LoVo (cell line): ENCODE measurements at regions not wholly inside any gene's neighbourhood (a gene's known extent, or its start where the extent isn't known, plus 50 kb on each side); places are given as distances from the start of the nearest gene placed in this dataset.
"Not testable (repeated sequence)": the region's sequence is repeated elsewhere in the genome, so short reads cannot be mapped to it uniquely, and the experiment has no call there.

ENCODE experiments used
- DNase-seq: peaks from one replicate; pipeline ENCODE4 v3.0.0-alpha.2; 2016; ENCODE audit warnings: low spot score

DNA sequence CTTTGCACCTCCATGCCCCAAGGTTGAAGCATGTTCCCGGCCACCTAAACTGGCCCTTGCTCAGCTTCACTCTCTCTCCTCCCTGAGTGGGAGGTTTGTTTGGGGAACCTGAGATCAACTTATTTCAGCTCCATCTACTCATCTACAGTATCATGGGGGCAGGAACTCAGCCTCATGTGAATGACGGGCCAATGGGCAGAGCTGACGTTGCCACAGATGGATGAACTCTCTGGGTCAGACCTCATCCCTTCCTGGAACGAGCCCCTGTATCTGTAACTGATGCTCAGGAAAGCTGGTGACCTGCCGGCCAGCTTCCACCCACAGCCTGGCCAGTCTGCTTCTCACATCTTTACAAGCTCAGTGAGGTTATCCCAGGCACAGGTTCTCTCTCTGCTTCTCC lies 369.6 kb downstream of the IRX2 start:
- no peak for DNase-seq

DNA sequence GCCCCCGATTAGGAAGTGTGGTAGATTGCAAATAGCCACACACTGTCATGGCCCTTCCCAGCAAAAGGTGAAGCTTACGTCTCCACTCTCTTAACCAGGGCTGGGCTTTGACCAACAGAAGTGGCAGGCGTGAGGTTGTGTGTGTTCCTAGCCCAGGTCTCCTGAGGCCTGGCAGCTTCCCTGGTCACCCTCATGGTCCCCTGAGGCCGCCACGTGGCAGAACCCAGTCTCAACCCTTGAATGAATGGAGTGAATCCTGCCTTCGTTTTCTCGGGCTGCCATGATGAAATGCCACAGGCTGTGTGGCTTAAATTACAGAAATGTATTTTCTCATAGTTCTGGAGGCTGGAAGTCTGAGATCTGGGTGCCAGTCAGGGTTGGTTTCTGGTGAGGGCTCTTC lies 370.4 kb downstream of the IRX2 start:
- DNase-seq = no peak

DNA sequence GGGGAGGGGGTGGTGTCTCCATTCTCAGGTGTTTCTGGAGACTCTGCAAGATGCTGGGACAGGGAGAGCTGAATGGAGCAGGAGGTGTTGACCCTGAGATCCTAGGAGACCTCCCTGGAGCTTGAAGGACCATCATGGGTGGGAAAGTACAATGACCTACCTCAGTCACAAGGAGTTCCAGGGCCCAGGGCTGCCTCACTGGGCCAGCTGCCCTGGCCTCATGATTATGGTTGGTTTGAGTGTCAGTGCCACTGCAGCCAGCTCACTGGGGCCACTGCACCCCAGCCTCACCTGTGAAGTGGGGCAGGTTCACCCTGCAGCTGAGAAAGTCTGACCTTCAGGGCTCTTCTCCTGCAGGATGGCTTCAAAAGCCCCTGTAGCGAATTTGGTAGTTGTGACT lies 372.5 kb downstream of the IRX2 start:
- DNase-seq = no peak

DNA sequence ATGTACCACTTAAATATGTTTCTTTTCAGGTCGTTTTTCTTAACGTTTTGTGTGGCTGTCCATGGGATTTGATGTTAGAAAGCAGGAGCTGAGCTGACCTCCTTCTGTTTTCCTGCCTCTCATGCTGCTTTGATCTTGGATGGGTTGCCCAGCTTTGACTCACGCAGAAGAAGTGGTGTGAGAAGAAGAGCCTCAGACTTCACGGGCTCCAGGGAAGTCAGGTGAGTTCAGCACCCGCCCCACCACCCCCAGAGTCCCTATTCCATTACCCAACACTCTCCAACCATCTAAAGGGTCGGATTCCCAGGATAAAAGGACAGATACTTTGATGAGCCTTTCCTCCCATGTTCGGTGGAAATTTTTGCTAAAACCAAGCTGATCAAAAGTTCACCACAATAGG lies 373.4 kb downstream of the IRX2 start:
- no peak for DNase-seq

DNA sequence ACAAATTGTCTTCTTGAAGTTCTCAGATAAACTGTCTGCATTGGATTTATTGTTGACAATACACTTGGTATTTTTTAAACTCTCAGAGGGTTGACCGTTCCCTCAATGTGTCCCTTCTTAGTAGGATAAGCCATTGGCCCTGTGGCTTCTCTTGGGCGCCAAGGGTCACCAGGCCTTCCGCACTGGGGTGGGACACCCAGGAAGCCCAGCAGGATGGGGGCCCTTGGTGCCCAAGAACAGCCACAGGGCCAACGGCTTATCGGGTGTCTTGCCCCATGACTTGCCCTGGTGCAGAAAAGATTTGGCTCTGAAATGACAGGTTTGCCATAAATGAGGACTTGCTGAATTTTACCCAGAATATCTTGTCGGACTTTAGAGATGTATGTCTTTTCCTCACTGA lies 375.0 kb downstream of the IRX2 start:
- DNase-seq = no peak

DNA sequence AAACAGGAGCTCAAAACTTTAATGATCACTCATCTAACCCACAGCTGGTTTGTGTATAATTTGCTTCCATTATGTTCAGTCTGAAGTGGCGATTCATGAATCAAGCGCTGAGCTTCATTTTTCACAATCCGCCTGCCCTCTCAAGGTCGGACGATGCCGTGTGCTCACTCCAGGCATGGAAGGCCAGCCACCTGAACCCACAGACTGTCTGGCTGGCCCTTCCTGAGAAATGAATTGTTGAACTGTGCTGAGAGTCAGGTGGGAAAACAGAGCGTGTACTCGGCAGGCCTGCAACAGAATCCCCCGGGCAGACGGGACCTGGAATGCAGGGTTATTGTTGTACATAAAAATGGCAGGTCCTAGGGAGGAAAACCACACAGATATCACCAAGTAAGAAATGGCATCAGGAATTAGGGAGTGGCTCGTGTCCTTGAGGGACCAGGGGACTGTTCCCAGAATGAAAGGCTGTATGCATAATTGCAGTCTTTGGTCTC lies 375.7 kb downstream of the IRX2 start:
- no peak for DNase-seq

DNA sequence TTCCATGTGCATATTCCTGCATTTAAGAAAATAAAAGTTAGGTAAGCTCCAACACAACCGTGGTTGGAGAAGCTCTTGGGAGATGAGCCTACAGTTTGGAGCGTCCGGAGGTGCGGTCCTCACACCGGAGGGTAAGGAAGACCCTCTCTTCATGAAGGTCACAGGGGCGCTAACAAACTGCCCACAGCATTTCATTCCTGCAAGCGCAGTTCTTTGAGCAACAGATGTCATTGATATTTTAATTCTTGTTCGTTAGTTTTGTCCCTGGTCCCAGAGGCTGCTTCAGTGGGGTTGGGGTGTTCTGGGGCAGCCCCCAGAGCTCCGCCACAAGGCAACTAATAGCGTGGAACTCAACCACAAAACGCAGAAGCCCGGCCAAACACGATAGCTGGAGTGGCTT lies 376.2 kb downstream of the IRX2 start:
- no peak for DNase-seq

DNA sequence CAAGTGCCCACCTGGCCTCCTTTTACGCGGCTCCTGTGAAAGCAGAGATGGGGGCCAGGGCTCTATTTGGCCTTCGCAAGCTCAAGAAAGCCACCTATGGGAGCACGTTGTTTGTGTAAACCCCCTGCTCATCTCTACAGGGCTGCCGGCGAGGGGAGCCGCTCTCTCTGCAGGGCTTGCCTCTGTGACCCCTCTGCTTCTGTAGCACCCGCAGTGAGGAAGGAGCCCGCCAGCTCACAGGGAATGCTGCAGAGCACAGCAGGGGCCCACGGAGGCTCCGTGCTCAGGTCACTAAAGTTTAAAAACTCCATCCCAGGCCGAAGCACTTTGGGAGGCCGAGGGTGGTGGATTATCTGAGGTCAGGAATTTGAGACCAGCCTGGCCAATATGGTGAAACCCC lies 376.8 kb downstream of the IRX2 start:
- no peak for DNase-seq

DNA sequence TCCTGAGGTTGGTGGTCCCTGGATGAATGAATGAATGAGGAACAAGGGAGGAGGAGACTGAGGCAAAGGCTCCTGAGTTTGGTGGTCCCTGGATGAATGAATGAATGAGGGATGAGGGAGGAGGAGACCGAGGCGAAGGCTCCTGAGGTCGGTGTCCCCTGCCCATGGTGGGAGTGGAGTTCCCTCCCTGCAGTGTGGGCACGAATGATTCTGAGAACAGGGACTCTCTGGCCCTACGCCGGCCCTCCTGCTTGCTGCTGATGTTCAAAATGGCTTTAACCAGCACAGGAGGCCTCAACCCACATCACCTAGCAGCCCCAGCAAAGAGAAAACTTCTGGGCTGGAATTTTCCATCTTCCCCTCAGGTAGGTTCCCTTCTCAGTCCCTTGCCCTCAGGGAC lies 377.8 kb downstream of the IRX2 start:
- DNase-seq = no peak

DNA sequence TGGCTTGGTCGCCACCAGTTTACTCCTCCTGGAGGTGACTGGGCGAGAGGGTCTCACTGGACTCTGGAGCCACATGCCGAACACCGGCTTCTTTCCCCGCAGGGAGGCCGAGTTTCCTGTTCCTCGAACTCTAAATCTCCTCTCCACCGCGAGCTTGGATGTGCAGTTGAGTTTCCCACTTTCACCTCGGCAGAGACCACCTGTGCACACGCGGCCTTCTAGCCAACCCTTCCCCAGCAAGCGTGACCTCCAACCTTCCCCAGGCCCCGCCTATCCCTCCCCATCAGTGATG lies 380.1 kb downstream of the IRX2 start:
- DNase-seq = no peak

DNA sequence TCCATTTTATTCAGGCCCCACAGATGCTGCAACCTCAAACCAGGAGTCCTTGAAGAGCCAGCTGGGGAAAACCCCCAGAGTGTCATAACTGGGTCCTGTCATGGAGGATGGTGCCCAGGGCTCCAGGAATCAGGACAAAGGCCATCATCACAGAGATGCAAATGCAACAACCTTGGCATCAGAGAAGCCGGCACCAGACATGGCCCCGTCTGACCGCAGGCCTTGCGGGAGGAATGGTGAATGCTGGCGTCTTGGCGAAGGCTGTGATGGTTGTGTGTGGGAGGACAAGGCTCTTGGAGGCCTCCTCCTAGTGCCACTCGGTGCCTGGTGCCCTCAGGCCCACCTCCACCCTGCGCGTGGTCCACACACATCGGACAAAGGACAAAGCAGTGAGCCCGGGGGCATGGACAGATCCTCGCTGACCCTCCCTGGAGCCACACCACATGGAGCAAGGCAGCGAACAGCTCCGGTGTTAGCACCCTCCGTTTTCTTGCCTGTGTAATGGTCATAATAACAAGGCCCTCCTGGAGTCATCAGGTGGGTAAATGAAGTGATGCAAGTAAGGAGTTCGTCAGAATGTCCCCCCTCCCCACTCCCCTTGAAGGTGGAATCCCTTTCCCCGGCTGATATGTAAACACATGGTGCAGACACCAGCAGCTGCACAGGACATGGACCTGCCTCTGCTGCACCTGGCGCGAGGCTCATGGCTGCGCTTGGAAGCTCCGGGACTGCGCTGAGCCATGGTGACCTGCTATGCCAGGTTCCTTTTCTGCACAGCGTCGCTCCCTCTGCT lies 380.7 kb downstream of the IRX2 start:
- no peak for DNase-seq

DNA sequence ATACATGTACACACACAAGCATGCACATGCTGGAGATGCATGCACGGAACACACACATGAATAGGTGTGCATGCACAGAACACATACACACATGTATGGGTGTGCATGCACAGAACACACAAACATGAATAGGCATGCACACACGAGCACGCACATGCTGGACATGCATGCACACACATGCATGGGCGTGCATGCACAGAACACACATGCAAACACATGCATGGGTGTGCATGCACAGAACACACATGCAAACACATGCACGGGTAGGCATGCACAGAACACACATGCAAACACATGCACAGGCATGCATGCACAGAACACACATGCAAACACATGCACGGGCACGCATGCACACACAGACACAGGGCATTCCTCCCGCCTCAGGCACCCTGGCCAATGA lies 382.3 kb downstream of the IRX2 start:
- DNase-seq = no peak

DNA sequence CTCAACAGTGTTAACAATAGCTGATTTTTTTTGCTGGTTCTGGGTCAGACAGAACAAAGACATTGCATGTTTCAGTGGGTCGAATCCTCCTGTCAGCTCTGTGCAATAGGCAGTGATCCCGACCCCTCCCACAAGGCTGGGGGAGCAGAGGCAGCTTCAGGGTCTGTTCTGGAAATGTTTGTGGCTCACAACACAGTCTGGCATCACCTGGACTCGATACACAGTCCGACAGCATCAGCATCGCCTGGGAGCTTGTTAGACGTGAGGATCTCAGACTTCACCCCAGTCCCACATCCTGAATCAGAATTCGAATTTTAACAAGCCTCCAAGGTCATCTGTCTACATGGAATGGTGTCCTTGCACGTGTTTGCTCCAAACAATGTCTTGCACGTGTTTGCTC lies 384.7 kb downstream of the IRX2 start:
- no peak for DNase-seq

DNA sequence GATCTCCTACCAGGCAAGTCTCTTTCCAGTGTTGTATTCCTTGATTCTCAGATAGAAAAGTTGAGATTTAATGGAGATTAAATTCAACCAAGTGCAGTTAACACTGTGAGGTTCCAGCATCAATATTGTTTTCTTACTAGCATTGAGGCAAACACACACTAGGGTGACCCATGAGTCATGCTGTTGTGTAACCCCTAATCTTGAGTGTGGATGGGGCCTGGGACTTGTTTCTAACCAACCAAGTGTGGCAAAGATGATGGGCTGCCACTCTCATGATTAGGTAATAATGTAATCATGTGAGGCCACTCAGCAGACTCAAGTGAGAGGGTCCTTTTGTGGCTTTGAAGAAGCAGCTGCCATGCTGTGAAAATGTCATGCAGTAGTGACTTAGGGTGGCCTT lies 394.2 kb downstream of the IRX2 start:
- no peak for DNase-seq

DNA sequence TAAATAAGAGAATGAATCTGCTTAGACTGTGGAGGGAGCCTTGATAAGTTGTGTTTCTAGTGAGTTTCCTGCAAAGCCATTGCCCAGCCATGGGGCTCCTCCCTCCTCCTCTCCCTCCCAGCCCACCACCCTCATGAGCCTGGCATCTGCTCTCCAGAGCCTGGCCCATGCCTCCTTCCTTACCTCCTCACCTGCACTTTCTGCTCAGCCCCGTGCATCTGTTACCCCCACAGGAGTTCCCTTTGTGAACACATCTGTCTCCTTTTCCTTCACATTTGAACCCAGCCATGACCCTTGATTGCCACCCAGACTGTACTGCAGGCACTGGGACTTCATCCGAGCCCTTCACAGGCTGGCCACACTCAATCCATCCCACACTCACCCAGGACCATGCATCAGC lies 395.6 kb downstream of the IRX2 start:
- DNase-seq = no peak

DNA sequence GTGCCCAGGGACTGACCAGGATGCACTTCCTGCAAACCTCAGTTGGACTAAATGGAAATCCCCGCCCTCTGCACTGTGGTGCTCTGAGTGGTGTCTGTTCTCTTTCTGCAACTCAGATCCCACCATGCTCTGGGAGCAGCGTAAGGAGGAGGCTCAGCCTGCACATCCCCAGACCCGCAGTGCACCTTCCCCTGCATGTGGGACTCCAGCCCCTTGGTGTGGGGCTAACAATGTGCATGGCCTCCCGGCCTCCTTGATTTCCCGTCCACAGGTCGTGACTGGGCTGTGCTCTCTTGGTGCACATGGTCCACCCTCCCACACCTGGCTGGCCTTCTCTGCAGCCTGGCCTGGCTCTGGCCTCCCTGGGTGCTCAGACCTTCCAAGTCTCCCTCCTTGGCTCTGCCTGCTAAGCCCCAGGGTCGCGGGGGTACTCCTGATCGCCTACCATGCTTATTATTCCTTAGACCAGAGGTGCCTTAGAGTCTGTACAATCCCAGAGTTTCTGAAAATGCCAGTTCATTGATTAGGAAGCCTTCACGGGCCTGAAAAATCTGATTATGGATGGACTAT lies 397.5 kb downstream of the IRX2 start:
- DNase-seq = no peak

DNA sequence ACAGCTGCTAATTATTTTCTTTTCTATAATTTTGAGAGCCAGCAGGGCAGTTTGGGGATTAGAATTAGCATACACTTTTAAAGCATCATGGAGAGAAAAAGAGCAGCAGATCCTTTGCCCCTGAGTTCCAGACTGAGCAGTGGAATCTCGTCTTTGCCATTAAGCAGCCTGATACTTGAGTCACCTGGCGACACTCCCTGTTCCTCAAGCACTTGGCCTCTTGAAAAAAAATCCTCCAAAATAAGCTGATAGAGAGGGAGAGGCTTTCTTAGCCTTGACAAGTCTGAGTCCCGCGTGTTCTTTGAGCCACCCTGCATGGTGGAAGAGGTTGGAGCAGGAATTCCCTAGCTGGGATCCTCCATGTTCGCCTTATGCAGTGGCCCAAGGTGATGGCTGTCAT lies 398.3 kb downstream of the IRX2 start:
- no peak for DNase-seq

DNA sequence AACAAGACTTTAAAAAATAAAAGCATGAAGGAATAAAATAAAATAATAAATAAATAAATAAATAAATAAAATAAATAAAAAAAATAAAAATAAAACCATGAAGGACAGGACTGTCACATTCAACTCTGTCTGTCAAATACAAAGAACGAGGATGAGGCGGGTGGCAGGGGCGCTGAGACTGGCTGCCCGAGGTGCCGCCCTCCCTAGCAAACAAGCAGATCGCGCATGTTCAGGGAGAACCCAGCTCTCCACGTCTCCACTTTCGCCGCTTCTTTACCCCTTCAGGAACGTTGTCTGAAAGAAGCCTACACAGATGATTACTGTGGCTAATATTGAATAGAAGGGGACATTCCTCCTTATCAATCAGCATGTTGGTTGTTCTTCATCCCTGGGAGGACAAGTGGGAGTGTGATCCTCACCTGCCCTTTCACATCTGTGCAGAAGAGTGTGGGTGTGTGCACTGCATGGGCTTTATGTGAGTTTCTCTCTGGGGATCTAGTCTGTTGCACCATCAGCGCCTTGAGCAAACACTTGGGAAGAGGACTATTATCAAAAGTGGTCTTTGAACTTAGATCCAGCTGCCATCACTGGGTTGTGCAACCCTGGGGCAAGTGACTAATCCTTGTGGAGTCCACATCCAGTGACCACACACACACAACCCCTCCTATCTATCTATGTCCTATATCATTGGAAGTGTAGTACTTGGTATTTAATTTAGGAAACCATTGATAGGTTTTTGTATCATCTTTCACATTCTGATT lies 399.2 kb downstream of the IRX2 start:
- no peak for DNase-seq

DNA sequence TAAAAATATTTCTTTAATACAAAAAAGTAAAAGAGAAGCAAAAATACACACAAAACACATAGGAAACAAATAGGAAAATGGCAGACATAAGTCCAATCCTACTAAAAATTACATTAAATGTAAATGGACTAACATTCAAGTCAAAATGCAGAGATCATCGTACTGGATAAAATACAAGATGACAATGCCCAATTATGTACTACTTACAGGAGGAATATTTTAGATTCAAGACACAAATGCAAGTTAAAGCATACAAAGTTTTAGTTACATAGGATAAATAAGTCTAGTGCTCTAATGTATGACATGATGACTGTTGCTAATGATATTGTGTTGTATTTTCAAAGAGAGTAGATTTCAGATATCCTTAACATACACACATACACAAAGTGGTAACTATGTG lies 401.7 kb downstream of the IRX2 start:
- DNase-seq = not testable (repeated sequence)

DNA sequence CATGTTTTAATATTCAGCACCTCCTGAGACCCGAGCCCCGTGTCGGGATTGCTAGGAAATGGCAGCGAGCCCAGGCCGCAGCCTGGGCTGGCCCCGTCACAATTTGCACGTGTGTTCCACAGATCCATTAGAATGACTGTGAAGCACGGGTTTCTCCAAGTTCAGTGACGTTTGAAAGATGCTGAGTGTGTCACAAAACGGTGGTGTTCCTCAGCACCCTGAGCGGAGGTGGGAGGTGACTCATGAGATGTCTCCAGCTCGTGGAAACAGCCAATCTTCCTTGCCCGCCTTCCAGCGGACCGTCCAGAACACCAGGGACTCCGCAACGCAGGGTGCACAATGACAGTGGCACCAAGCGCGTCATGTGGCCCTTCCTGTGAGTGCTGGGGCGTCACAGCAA lies 412.8 kb downstream of the IRX2 start:
- no peak for DNase-seq

DNA sequence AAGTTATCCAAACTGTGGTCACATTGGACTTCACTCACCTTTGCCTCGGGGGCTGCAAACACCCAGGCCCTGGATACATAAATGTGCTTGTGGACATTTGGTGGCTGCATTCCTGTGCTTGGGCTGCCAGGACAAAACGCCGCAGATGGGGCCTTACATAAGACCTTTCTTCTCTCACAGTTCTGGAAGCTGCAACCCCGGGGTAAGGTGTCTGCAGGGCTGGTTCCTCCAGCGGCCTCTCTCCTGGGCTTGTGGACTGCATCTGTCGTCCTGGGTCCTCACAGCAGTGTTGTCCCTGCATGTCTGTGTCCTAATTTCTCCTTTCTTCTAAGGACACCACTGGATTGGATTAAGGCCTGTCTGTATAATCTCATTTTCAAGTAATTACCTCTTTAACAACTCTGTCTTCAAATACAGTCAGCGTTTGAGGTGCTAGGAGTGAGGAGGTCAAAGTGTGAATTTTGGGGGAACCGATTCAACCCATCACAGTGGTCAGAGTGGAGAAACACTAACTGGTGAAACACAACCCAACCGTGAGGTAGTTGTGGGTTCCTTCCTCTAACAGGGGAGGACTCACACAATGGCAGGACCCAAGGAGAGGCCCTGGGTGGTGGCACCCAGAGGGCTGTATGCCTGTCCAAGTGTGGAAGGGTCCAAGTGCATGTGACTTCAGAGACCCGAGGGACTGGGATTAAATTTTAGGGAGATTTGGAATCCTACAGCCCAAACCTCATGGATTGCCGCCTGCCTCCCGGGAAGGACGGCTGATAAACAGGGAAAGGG lies 415.6 kb downstream of the IRX2 start:
- no peak for DNase-seq

DNA sequence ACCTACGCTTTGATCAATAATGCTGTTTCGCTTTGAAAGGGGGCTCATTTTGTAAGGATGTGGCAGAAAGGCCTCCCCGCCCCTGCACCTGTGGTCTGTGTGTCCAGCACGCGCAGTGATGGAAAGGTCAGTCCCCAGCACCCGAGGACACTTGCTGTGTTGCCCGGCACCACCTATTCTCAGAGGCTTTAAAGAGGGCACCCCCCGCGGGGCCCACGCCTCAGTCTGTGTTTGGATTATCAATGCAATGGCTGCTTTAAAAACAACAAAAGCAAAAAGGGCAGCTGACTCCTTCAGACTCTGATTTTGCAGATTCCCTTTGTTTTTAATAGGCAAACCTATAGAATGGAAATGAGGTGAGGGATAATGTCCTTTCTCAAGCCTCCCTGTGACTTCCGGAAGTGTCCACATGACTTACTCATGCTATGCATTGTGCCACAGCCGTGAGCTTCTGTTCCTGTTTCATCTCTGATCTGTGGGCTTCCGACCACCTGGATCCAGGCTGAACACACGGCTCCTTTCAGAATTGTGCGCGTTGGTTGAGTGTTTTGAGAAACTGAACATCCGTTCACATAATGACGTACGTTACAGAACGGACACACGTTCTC lies 416.2 kb downstream of the IRX2 start:
- DNase-seq = no peak
